OCI-LY1 (cell line): ENCODE measurements at regions not wholly inside any gene's neighbourhood (a gene's known extent, or its start where the extent isn't known, plus 50 kb on each side); places are given as distances from the start of the nearest gene placed in this dataset.

Source experiments
- H2AFZ ChIP-seq: fragments of 200-600 bp; sonication (generic), shearing (Covaris generic); 2 replicates; pipeline ENCODE4 v1.6.0; 2014; ENCODE audit warnings: antibody characterized with exemption, mild to moderate bottlenecking, low read length
- H3F3A ChIP-seq: fragments of 200-600 bp; sonication (generic), shearing (Covaris generic); 2 replicates; pipeline ENCODE4 v1.6.0; 2014; ENCODE audit warnings: mild to moderate bottlenecking, antibody characterized with exemption, low read length, moderate library complexity; ENCODE audit not compliant: insufficient read depth
- H3K27ac ChIP-seq: fragments of 200-600 bp; sonication (generic); 2 replicates; pipeline ENCODE4 v1.5.1; 2014; ENCODE audit warnings: low read length, mixed run types, mild to moderate bottlenecking, low read depth; ENCODE audit not compliant: poor library complexity, severe bottlenecking
- H3K27me3 ChIP-seq: fragments of 200-600 bp; sonication (generic); 2 replicates; pipeline ENCODE4 v1.6.0; 2014; ENCODE audit warnings: antibody characterized with exemption, mild to moderate bottlenecking, low read length, moderate library complexity; ENCODE audit not compliant: insufficient read depth
- H3K36me3 ChIP-seq: fragments of 200-600 bp; sonication (generic); 2 replicates; pipeline ENCODE4 v1.6.1; 2014; ENCODE audit warnings: mild to moderate bottlenecking, antibody characterized with exemption, low read length, moderate library complexity, mixed read lengths; ENCODE audit not compliant: insufficient read depth
- H3K4me1 ChIP-seq: fragments of 200-600 bp; sonication (generic); 2 replicates; pipeline ENCODE4 v1.5.1; 2014; ENCODE audit warnings: mild to moderate bottlenecking, low read length, moderate library complexity; ENCODE audit not compliant: insufficient read depth, severe bottlenecking
- H3K4me2 ChIP-seq: fragments of 200-600 bp; sonication (generic), shearing (Covaris generic); 2 replicates; pipeline ENCODE4 v1.6.1; 2014; ENCODE audit warnings: low read length
- H3K4me3 ChIP-seq: fragments of 200-600 bp; sonication (generic); 2 replicates; pipeline ENCODE4 v1.5.1; 2014; ENCODE audit warnings: low read length, low read depth, mild to moderate bottlenecking, mixed read lengths; ENCODE audit not compliant: poor library complexity, severe bottlenecking
- H3K79me2 ChIP-seq: fragments of 200-600 bp; shearing (Covaris generic); 2 replicates; pipeline ENCODE4 v1.6.1; 2016; ENCODE audit warnings: mixed run types, low read length, mixed read lengths; ENCODE audit not compliant: insufficient read depth
- H3K9ac ChIP-seq: fragments of 200-600 bp; sonication (generic), shearing (Covaris generic); 2 replicates; pipeline ENCODE4 v1.6.1; 2014; ENCODE audit warnings: mild to moderate bottlenecking, low read length, mixed read lengths
- H3K9me2 ChIP-seq: fragments of 200-600 bp; sonication (generic), shearing (Covaris generic); 2 replicates; pipeline ENCODE4 v1.6.1; 2014; ENCODE audit warnings: low read depth, mild to moderate bottlenecking, low read length, mixed read lengths
- H3K9me3 ChIP-seq: fragments of 200-600 bp; shearing (Covaris generic); 2 replicates; pipeline ENCODE4 v1.6.1; 2014; ENCODE audit warnings: low read length, mixed read lengths
- H4K20me1 ChIP-seq: fragments of 200-600 bp; sonication (generic), shearing (Covaris generic); 2 replicates; pipeline ENCODE4 v1.6.0; 2016; ENCODE audit warnings: mild to moderate bottlenecking, low read length; ENCODE audit not compliant: insufficient read depth
- CTCF ChIP-seq: fragments of 200-600 bp; sonication (generic), shearing (Covaris generic); IDR thresholded peaks from 2 replicates; pipeline ENCODE4 v1.5.1; 2017; ENCODE audit warnings: mild to moderate bottlenecking, antibody characterized with exemption, low read length, moderate library complexity, mixed read lengths
- EZH2 ChIP-seq: fragments of 200-600 bp; sonication (generic), shearing (Covaris generic); IDR thresholded peaks from 2 replicates; pipeline ENCODE4 v1.8.0; 2017; ENCODE audit warnings: borderline replicate concordance, mixed run types, mild to moderate bottlenecking, antibody characterized with exemption, low read length, moderate library complexity, mixed read lengths

- TF ChIP-seq CTCF (no peak), EZH2 (no peak)
- H3F3A ChIP-seq: no peaks in the 10 kb centered on the region
- no peak overlapping the region for H3K4me2 ChIP-seq
Observed at GRCh38 chr21:27244352-27244751, 277.5 kb upstream of the ADAMTS5 start.

DNA sequence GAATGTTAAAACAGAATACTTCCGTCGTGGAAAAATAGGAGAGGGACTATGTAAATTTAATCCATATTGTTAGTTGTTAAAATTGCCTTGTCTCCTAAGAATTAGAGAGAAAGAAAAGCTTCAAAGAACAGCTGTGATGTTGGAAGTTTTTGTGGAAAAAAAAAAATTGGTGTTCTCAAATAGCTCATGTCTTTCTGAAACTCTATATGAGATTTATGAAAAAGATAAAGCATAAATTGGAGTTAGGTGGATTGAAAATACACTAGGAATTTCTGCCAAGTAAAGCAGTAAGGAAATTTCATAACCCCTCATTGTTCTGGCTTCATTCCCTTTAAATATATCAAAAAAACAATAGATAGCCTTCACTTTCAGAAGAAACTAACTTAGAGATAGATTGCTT, 274.0 kb upstream of the ADAMTS5 start:
- Histone ChIP-seq H3K9ac (no peak overlapping the region), H4K20me1 (no peaks in the 10 kb centered on the region), H3K4me2 (no peak overlapping the region), H3K27me3 (no peaks in the 10 kb centered on the region), H3K79me2 (no peaks in the 10 kb centered on the region), H3K4me3 (no peak overlapping the region), H3K27ac (no peak overlapping the region), H3F3A (no peaks in the 10 kb centered on the region), H3K4me1 (no peaks in the 10 kb centered on the region), H3K9me3 (no peaks in the 10 kb centered on the region), H2AFZ (no peak overlapping the region), H3K9me2 (no peaks in the 10 kb centered on the region), H3K36me3 (no peaks in the 10 kb centered on the region)
- no peak for TF ChIP-seq CTCF
- no peak for TF ChIP-seq EZH2

More at GRCh38 chr21:27244352-27244751, 277.5 kb upstream of the ADAMTS5 start:
- Histone ChIP-seq H3K9me3 (no peaks in the 10 kb centered on the region), H2AFZ (no peak overlapping the region), H3K4me1 (no peaks in the 10 kb centered on the region), H3K4me3 (no peak overlapping the region), H3K27ac (no peak overlapping the region), H3K9ac (no peak overlapping the region), H3K79me2 (no peaks in the 10 kb centered on the region), H3K36me3 (no peaks in the 10 kb centered on the region), H4K20me1 (no peaks in the 10 kb centered on the region), H3K9me2 (no peaks in the 10 kb centered on the region), H3K27me3 (no peaks in the 10 kb centered on the region)

GRCh38 chr21:27233514-27234115, 266.7 kb upstream of the ADAMTS5 start:
- H3K4me2 ChIP-seq: no peak overlapping the region
- no peaks in the 10 kb centered on the region for H3K9me2 ChIP-seq
- no peak overlapping the region for H3K4me3 ChIP-seq
- no peaks in the 10 kb centered on the region for H3K27me3 ChIP-seq
- no peak for TF ChIP-seq CTCF
- TF ChIP-seq EZH2: no peak
- H3K9ac ChIP-seq: no peak overlapping the region
- H3K27ac ChIP-seq: no peak overlapping the region
- H3F3A ChIP-seq: no peaks in the 10 kb centered on the region
- H4K20me1 ChIP-seq: no peaks in the 10 kb centered on the region
- H2AFZ ChIP-seq: no peak overlapping the region
- no peaks in the 10 kb centered on the region for H3K9me3 ChIP-seq
- no peaks in the 10 kb centered on the region for H3K79me2 ChIP-seq
- H3K36me3 ChIP-seq: no peaks in the 10 kb centered on the region
- no peaks in the 10 kb centered on the region for H3K4me1 ChIP-seq
